PC-9 (cell line): ENCODE measurements at regions not wholly inside any gene's neighbourhood (a gene's known extent, or its start where the extent isn't known, plus 50 kb on each side); places are given as distances from the start of the nearest gene placed in this dataset.

Experiments
- CTCF ChIP-seq: fragments of 200-600 bp; sonication (generic); conservative IDR thresholded peaks from 2 replicates; pipeline ENCODE4 v1.6.1; 2017; ENCODE audit warnings: mixed run types, antibody characterized with exemption, mild to moderate bottlenecking, moderate library complexity
- EZH2 ChIP-seq: fragments of 200-600 bp; sonication (generic); IDR thresholded peaks from 2 replicates; pipeline ENCODE4 v1.8.0; 2017; ENCODE audit warnings: antibody characterized with exemption, low read depth

- TF ChIP-seq CTCF: no peak
- TF ChIP-seq EZH2: no peak
Observed at GRCh38 chr6:113359155-113360140, 497.7 kb upstream of the MARCKS start.
